Hepatocyte (in vitro differentiated cells): ENCODE measurements at regions not wholly inside any gene's neighbourhood (a gene's known extent, or its start where the extent isn't known, plus 50 kb on each side); places are given as distances from the start of the nearest gene placed in this dataset.

Experiments
- EZH2 ChIP-seq: fragments of 200-600 bp; sonication (generic); IDR thresholded peaks from 2 replicates; pipeline ENCODE4 v1.6.1; 2016; ENCODE audit warnings: antibody characterized with exemption, mild to moderate bottlenecking, borderline replicate concordance
- EZH2phosphoT487 ChIP-seq: fragments of 200-600 bp; sonication (generic); IDR thresholded peaks from one replicate; pipeline ENCODE4 v1.6.1; 2018; ENCODE audit warnings: antibody characterized with exemption, mild to moderate bottlenecking, low read depth, moderate library complexity; ENCODE audit not compliant: unreplicated experiment, severe bottlenecking
- TF ChIP-seq, protein P1 (sequence below): fragments of 200-600 bp; sonication (generic); IDR thresholded peaks from 2 replicates; pipeline ENCODE4 v1.5.1; 2016; ENCODE audit warnings: antibody characterized with exemption, mild to moderate bottlenecking; ENCODE audit not compliant: poor library complexity

DNA sequence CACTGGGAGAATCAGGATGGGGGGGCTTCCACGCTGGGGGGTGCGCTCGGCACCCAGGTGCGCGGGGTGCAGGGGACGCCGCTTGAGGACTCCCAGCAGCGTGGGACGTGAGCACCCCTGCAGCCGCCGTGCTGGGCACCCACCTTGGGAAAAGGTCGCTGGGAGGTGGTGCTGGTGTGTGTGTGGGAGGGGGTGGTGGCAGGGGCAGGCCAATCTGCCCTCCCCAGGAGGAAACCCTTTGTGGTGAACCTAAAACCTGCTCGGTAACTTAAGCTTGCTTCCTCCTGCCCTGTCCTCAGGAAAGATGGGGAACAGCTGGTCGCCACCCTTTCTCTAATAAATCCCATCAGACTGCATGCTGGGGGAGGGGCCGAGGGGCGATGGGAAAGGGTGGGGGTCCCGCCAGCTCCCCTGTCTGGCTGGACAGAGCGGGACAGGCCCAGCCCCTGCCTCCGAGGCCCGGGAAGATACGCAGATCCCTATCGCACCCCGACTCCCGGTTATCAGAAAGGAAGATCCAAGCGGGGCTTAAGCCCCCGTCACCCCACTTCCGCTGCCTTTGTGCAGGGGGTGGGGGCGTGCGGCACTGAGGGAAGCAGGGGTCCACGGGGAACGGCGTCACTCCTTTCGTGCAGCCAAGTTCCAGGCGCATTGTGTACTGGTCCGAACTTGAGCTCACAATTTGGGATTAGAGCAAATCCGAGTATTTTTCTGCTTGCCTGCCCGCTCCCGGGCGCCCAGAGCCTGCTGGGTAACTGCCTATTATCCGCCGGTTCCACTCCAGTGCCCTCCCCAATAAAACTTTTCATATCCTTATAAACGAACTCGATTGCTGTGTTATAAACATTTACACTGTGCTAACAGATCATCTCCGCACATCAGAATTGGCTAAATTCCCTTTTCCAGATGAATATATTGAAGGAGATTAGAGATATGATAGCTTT, 64.6 kb downstream of the UNCX start:
- TF ChIP-seq, protein P1, sequence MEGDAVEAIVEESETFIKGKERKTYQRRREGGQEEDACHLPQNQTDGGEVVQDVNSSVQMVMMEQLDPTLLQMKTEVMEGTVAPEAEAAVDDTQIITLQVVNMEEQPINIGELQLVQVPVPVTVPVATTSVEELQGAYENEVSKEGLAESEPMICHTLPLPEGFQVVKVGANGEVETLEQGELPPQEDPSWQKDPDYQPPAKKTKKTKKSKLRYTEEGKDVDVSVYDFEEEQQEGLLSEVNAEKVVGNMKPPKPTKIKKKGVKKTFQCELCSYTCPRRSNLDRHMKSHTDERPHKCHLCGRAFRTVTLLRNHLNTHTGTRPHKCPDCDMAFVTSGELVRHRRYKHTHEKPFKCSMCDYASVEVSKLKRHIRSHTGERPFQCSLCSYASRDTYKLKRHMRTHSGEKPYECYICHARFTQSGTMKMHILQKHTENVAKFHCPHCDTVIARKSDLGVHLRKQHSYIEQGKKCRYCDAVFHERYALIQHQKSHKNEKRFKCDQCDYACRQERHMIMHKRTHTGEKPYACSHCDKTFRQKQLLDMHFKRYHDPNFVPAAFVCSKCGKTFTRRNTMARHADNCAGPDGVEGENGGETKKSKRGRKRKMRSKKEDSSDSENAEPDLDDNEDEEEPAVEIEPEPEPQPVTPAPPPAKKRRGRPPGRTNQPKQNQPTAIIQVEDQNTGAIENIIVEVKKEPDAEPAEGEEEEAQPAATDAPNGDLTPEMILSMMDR = no peak
- TF ChIP-seq EZH2 (no peak), EZH2phosphoT487 (no peak)
